ENCODE measurements at regions not wholly inside any gene's neighbourhood (a gene's known extent, or its start where the extent isn't known, plus 50 kb on each side); places are given as distances from the start of the nearest gene placed in this dataset.

GRCh38 chr5:127183332-127183731 is 107.3 kb upstream of the MEGF10 start:
- TF ChIP-seq, protein P1, sequence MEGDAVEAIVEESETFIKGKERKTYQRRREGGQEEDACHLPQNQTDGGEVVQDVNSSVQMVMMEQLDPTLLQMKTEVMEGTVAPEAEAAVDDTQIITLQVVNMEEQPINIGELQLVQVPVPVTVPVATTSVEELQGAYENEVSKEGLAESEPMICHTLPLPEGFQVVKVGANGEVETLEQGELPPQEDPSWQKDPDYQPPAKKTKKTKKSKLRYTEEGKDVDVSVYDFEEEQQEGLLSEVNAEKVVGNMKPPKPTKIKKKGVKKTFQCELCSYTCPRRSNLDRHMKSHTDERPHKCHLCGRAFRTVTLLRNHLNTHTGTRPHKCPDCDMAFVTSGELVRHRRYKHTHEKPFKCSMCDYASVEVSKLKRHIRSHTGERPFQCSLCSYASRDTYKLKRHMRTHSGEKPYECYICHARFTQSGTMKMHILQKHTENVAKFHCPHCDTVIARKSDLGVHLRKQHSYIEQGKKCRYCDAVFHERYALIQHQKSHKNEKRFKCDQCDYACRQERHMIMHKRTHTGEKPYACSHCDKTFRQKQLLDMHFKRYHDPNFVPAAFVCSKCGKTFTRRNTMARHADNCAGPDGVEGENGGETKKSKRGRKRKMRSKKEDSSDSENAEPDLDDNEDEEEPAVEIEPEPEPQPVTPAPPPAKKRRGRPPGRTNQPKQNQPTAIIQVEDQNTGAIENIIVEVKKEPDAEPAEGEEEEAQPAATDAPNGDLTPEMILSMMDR (IDR thresholded peaks at IDR 0.05) = no peak
- TF ChIP-seq, protein P2, sequence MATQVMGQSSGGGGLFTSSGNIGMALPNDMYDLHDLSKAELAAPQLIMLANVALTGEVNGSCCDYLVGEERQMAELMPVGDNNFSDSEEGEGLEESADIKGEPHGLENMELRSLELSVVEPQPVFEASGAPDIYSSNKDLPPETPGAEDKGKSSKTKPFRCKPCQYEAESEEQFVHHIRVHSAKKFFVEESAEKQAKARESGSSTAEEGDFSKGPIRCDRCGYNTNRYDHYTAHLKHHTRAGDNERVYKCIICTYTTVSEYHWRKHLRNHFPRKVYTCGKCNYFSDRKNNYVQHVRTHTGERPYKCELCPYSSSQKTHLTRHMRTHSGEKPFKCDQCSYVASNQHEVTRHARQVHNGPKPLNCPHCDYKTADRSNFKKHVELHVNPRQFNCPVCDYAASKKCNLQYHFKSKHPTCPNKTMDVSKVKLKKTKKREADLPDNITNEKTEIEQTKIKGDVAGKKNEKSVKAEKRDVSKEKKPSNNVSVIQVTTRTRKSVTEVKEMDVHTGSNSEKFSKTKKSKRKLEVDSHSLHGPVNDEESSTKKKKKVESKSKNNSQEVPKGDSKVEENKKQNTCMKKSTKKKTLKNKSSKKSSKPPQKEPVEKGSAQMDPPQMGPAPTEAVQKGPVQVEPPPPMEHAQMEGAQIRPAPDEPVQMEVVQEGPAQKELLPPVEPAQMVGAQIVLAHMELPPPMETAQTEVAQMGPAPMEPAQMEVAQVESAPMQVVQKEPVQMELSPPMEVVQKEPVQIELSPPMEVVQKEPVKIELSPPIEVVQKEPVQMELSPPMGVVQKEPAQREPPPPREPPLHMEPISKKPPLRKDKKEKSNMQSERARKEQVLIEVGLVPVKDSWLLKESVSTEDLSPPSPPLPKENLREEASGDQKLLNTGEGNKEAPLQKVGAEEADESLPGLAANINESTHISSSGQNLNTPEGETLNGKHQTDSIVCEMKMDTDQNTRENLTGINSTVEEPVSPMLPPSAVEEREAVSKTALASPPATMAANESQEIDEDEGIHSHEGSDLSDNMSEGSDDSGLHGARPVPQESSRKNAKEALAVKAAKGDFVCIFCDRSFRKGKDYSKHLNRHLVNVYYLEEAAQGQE (IDR thresholded peaks at IDR 0.05; ENCODE audit: insufficient read depth in 1 of 2, low read depth in 2 of 2, low read length in 1 of 2) = no peak
